ENCODE measurements at regions not wholly inside any gene's neighbourhood (a gene's known extent, or its start where the extent isn't known, plus 50 kb on each side); places are given as distances from the start of the nearest gene placed in this dataset.
"Not testable (repeated sequence)": the region's sequence is repeated elsewhere in the genome, so short reads cannot be mapped to it uniquely, and the experiment has no call there.

DNA sequence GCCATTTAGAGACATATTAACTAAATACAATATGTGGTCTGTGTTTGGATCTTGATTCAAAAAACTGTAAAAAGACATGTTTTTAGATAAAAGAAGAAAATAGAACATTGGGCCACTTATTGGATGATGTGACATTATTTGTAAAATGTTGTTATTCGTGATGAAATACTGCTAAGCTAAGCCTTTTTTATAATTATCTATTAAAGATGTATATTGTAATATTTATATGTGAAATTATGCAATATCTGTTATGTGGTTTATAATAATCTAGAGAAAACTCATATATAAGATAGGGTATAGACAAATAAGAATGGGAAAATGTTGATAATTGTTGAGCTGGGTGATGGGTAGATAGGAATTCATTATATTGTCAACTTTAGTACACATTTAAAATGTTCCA lies 82.0 kb upstream of the RGS1 start:
- DNase-seq (ENCODE audit: low read depth, low spot score) = no peak
- peaks cover 5% of the 10 kb centered on the region; the same call in 1 of the 2 replicates for H3K9me3 ChIP-seq (ENCODE audit: insufficient read depth, low read length)
- H3K4me1 ChIP-seq (ENCODE audit: insufficient read depth, insufficient read length) = no peaks in the 10 kb centered on the region
- no peaks in the 10 kb centered on the region for H3K27me3 ChIP-seq (ENCODE audit: insufficient read depth, insufficient read length)
- H3K36me3 ChIP-seq (ENCODE audit: insufficient read depth, insufficient read length, low read length) = no peaks in the 10 kb centered on the region
- no peak overlapping the region for H3K4me3 ChIP-seq (ENCODE audit: insufficient read length, low read depth)
- no peak for TF ChIP-seq YY1 (IDR thresholded peaks at IDR 0.05; ENCODE audit: insufficient read depth, insufficient read length)
- TF ChIP-seq ZNF274 (IDR thresholded peaks at IDR 0.05; ENCODE audit: low read depth, low read length) = no peak
- TF ChIP-seq SUZ12 (IDR thresholded peaks at IDR 0.05; ENCODE audit: extremely low read depth, insufficient read depth, insufficient read length) = no peak
- H3K9ac ChIP-seq (ENCODE audit: insufficient read length, low read depth) = no peak overlapping the region

DNA sequence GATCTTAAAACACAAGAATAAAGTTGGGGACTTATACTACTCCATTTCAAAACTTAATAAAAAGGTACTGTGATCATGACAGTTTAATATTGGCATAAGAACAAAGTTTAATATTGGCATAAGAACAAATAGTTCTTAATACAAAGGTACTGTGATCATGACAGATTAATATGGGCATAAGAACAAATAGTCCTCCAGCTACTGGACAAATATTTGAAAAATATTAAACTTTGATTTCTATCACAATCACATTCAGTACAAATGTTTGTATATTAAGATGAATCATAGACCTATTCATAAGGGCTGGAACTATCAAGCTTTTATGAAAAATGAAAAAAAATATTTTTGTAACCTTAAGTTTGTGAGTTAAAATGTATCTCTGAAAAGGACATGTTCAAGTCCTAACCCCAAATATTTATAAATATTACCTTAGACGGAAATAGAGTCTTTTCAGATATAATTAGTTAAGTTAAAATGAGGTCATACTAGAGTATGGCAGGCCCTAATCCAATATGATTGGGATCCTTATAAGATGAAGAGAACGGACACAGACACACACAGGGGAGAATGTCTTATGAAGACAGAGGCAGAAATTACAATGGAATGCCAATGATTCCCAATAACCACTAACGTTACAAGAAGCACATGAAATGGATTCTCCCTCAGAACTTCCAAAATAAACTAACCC lies 79.1 kb upstream of the RGS1 start:
- no peaks in the 10 kb centered on the region for H3K27me3 ChIP-seq (ENCODE audit: insufficient read depth, insufficient read length)
- no peak for DNase-seq (ENCODE audit: low read depth, low spot score)
- no peak for TF ChIP-seq YY1 (IDR thresholded peaks at IDR 0.05; ENCODE audit: insufficient read depth, insufficient read length)
- no peak for TF ChIP-seq SUZ12 (IDR thresholded peaks at IDR 0.05; ENCODE audit: extremely low read depth, insufficient read depth, insufficient read length)
- TF ChIP-seq ZNF274 (IDR thresholded peaks at IDR 0.05; ENCODE audit: low read depth, low read length) = no peak
- no peak overlapping the region for H3K9ac ChIP-seq (ENCODE audit: insufficient read length, low read depth)
- no peak overlapping the region for H3K4me3 ChIP-seq (ENCODE audit: insufficient read length, low read depth)
- peaks cover 24% of the 10 kb centered on the region for H3K9me3 ChIP-seq (ENCODE audit: insufficient read depth, low read length)
- no peaks in the 10 kb centered on the region for H3K36me3 ChIP-seq (ENCODE audit: insufficient read depth, insufficient read length, low read length)
- no peaks in the 10 kb centered on the region for H3K4me1 ChIP-seq (ENCODE audit: insufficient read depth, insufficient read length)

DNA sequence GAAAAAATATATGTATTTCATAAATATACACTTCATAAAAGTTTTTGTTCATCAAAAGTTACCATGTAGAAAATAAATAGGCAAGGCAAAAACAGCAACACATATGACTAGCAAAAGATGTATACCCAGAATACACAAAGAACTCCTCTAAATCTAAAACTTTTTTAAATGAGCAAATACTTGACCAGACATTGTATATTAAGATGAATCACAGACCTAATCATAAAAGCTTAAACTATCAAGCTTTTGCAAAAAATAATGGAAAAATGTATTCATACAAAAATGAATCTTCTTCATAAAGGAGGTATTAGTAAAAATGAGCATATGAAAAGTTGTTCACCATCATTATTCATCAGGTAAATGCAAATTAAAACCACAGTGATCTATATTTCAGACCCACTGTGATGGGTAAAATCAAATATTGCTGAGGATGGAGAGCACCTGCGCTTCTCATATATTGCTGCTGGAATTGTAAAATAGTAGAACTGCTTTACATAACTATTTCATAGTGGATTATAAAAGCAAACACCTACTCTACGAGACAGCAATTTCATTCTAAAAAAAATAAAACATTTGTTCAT lies 78.3 kb upstream of the RGS1 start:
- H3K36me3 ChIP-seq (ENCODE audit: insufficient read depth, insufficient read length, low read length) = no peaks in the 10 kb centered on the region
- no peak for TF ChIP-seq ZNF274 (IDR thresholded peaks at IDR 0.05; ENCODE audit: low read depth, low read length)
- H3K4me3 ChIP-seq (ENCODE audit: insufficient read length, low read depth) = no peak overlapping the region
- H3K27me3 ChIP-seq (ENCODE audit: insufficient read depth, insufficient read length) = no peaks in the 10 kb centered on the region
- DNase-seq (ENCODE audit: low read depth, low spot score) = no peak
- H3K9me3 ChIP-seq (ENCODE audit: insufficient read depth, low read length) = peaks cover 24% of the 10 kb centered on the region
- no peak overlapping the region for H3K9ac ChIP-seq (ENCODE audit: insufficient read length, low read depth)
- H3K4me1 ChIP-seq (ENCODE audit: insufficient read depth, insufficient read length) = no peaks in the 10 kb centered on the region

DNA sequence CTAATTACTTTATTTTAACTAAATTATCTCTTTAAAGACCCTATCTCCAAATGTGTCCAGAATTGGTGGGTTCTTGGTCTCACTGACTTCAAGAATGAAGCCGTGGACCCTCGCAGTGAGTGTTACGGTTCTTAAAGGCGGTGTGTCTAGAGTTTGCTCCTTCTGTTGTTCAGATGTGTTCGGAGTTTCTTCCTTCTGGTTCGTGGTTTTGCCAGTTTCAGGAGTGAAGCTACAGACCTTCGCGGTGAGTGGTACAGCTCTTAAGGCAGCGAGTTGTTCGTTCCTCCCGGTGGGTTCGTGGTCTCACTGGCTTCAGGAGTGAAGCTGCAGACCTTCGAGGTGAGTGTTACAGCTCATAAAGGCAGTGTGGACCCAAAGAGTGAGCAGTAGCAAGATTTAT lies 77.5 kb upstream of the RGS1 start:
- not testable (repeated sequence) for DNase-seq (ENCODE audit: low read depth, low spot score); H3K36me3 ChIP-seq (ENCODE audit: insufficient read depth, insufficient read length, low read length); H3K9ac ChIP-seq (ENCODE audit: insufficient read length, low read depth); H3K27me3 ChIP-seq (ENCODE audit: insufficient read depth, insufficient read length); H3K4me3 ChIP-seq (ENCODE audit: insufficient read length, low read depth); H3K4me1 ChIP-seq (ENCODE audit: insufficient read depth, insufficient read length)
- peaks cover 24% of the 10 kb centered on the region for H3K9me3 ChIP-seq (ENCODE audit: insufficient read depth, low read length)

- DNase-seq (ENCODE audit: low read depth, low spot score); H3K9ac ChIP-seq (ENCODE audit: insufficient read length, low read depth); H3K4me1 ChIP-seq (ENCODE audit: insufficient read depth, insufficient read length); H3K4me3 ChIP-seq (ENCODE audit: insufficient read length, low read depth); H3K27me3 ChIP-seq (ENCODE audit: insufficient read depth, insufficient read length); H3K36me3 ChIP-seq (ENCODE audit: insufficient read depth, insufficient read length, low read length): not testable (repeated sequence)
- peaks cover 24% of the 10 kb centered on the region for H3K9me3 ChIP-seq (ENCODE audit: insufficient read depth, low read length)
These were observed 76.5 kb upstream of the RGS1 start for GRCh38 chr1:192499061-192499581.

GRCh38 chr1:192500541-192500940 lies 75.0 kb upstream of the RGS1 start:
- H3K9me3 ChIP-seq (ENCODE audit: insufficient read depth, low read length) = peaks cover 24% of the 10 kb centered on the region
- not testable (repeated sequence) for H3K9ac ChIP-seq (ENCODE audit: insufficient read length, low read depth); H3K4me3 ChIP-seq (ENCODE audit: insufficient read length, low read depth); H3K27me3 ChIP-seq (ENCODE audit: insufficient read depth, insufficient read length); H3K36me3 ChIP-seq (ENCODE audit: insufficient read depth, insufficient read length, low read length); H3K4me1 ChIP-seq (ENCODE audit: insufficient read depth, insufficient read length); DNase-seq (ENCODE audit: low read depth, low spot score)

DNA sequence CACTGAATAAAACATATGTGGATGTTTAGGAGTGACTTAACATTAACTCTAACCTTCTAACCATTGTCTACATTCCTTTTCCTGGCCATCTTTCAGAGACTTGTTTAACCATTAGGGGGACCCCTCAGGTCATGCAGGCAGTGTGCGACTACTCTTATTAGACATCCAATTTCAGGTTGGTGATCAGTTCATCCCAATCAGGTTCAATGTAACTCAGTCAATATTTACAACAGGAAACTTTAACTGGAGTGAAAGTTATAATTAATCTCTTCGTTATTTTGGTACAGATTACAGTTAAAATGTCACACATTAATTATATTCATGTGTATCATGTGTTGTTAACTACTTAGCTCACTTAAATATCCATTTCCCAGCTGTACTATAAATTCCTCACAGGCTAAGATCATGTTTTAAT lies 68.8 kb upstream of the RGS1 start:
- DNase-seq (ENCODE audit: low read depth, low spot score) = no peak
- H3K4me1 ChIP-seq (ENCODE audit: insufficient read depth, insufficient read length) = no peaks in the 10 kb centered on the region
- no peak overlapping the region for H3K9ac ChIP-seq (ENCODE audit: insufficient read length, low read depth)
- TF ChIP-seq ZNF274 (IDR thresholded peaks at IDR 0.05; ENCODE audit: low read depth, low read length) (no peak), YY1 (IDR thresholded peaks at IDR 0.05; ENCODE audit: insufficient read depth, insufficient read length) (no peak), SUZ12 (IDR thresholded peaks at IDR 0.05; ENCODE audit: extremely low read depth, insufficient read depth, insufficient read length) (no peak)
- no peak overlapping the region for H3K4me3 ChIP-seq (ENCODE audit: insufficient read length, low read depth)
- H3K36me3 ChIP-seq (ENCODE audit: insufficient read depth, insufficient read length, low read length) = no peaks in the 10 kb centered on the region
- no peaks in the 10 kb centered on the region for H3K9me3 ChIP-seq (ENCODE audit: insufficient read depth, low read length)
- H3K27me3 ChIP-seq (ENCODE audit: insufficient read depth, insufficient read length) = no peaks in the 10 kb centered on the region

Measured in NT2/D1 (cell line).